Activated T-helper 2 cell treated with anti-CD3 and anti-CD28 coated beads, Interferon-gamma antibody, Interleukin-2, Interleukin-4, amounts not matched to agents 10 μg/mL and 5 μg/mL and 100 μg/mL, durations not matched to agents 14 hours and 24 hours and 36 hours (primary cell): ENCODE measurements at regions not wholly inside any gene's neighbourhood (a gene's known extent, or its start where the extent isn't known, plus 50 kb on each side); places are given as distances from the start of the nearest gene placed in this dataset.
"Not testable (repeated sequence)": the region's sequence is repeated elsewhere in the genome, so short reads cannot be mapped to it uniquely, and the experiment has no call there.

ENCODE experiments used
- DNase-seq: peaks from one replicate; pipeline ENCODE4 v3.0.0; 2021; ENCODE audit warnings: low spot score
- H3K27ac Mint-ChIP-seq: one replicate; pipeline ENCODE4 v1.8.0; 2021; ENCODE audit warnings: mixed read lengths
- H3K27me3 Mint-ChIP-seq: one replicate; pipeline ENCODE4 v1.8.0; 2021; ENCODE audit warnings: low read depth, mixed read lengths
- H3K36me3 Mint-ChIP-seq: one replicate; pipeline ENCODE4 v1.8.0; 2021; ENCODE audit warnings: low read depth, mixed read lengths
- H3K4me1 Mint-ChIP-seq: one replicate; pipeline ENCODE4 v1.8.0; 2021; ENCODE audit warnings: low read depth, mixed read lengths
- H3K4me3 Mint-ChIP-seq: one replicate; pipeline ENCODE4 v1.8.0; 2021; ENCODE audit warnings: low read depth, mild to moderate bottlenecking, moderate library complexity, mixed read lengths
- H3K9me3 Mint-ChIP-seq: one replicate; pipeline ENCODE4 v1.8.0; 2021; ENCODE audit warnings: mixed read lengths
- intact Hi-C: fragments of 100-400 bp; cut with micrococcal nuclease; formaldehyde crosslinking; loops from one replicate; pipeline ENCODE4 v1.15.1; 2023

DNA sequence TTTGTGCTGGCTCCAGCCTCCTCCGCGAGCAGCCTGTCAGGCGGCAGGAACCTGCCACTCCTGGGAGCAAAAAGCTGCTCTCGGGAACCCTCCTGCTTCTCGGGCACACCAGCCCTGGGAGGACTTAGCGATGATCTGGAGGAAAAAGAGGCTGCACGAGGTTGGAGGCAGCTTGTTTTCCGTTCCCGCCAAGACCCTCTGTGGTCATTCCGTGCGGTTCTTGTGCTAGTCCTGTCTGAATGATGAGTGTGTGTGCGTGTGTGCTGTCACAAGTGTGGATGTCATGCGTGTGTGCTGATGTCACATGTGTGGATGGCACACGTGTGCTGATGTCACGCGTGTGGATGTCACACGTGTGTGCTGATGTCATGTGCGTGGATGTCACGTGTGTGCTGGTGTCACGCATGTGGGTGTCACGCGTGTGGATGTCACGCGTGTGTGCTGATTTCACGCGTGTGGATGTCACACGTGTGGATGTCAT lies 150.0 kb downstream of the NPIPB11 start:
- DNase-seq: no peak
- Mint-ChIP-seq H3K4me3 (no peak overlapping the region), H3K4me1 (no peaks in the 10 kb centered on the region), H3K27ac (no peak overlapping the region), H3K36me3 (peaks cover 8% of the 10 kb centered on the region), H3K27me3 (no peaks in the 10 kb centered on the region), H3K9me3 (no peaks in the 10 kb centered on the region)
- intact Hi-C loops: no loop called here

DNA sequence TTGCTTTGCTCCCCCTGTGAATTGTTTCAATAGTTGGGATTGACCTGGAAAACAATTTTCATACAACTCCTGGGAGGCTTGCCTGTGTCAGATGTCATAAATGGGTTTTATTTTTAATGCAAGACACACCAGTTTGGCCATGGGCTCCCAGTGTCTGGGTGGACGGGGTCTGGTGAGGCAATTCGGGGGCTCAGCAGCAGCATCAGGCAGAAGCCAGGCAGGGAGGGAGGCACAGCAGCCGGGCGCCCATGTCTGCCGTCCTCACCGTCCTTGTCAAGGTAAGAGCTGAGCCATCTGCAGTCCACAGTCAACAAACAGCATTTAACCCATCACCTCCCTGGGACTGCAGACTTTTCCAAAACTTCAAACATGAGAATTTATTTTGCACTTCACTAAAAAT lies 150.6 kb downstream of the NPIPB11 start:
- H3K27ac Mint-ChIP-seq, DNase-seq, H3K4me3 Mint-ChIP-seq, H3K4me1 Mint-ChIP-seq, H3K36me3 Mint-ChIP-seq, H3K9me3 Mint-ChIP-seq, intact Hi-C loops, H3K27me3 Mint-ChIP-seq: not testable (repeated sequence)

DNA sequence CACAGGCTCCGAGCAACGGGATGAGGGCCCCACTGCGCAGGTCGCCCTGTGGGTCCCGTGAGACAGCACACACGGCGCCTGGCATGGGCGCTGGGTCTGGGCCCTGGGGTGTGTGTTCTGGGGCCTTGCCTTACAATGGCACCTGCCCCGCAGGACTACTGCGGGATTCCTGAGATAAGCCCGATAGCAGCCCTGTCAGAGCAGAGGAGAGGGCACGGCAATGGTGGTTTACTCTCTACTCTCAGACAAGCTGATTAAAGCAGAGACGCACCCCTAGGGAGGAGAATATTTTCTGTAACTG lies 151.1 kb downstream of the NPIPB11 start:
- not testable (repeated sequence) for DNase-seq

DNA sequence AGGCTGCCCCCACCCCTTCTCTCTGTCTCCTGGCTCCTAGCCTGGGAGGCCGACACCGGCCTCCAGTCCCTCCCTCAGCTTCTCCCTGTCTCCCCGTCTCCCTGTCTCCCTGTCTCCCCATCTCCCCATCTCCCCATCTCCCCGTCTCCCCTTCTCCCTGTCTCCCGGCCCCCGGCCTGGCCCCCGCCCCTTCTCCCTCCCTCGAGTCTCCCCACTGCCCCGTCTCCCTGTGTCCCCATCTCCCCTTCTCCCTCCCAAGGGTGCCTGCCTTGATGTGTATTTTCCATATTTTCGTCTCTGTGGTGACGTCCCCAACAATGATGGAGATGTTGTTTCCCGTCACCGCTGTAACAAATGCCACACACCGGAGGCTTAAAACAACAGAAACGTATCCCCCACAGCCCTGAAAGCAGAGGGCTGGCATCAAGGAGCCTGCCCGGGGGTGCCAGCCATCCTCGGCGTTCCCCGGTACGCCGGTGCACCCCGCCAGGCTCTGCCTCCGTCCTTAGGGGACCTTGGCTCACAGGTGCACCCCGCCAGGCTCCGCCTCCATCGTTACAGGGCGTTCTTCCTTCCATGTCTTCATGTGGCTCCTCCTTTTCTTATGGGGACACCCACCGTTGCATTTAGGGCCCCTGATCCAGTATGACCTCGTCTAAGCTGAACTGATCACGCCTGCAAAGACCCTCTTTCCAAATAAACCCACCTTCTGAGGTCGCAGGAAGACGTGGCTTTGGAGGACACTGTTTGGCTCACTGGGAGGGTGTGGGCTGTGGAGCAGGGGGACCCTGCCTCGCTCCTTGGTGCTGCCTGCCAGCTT lies 151.6 kb downstream of the NPIPB11 start:
- no peaks in the 10 kb centered on the region for H3K9me3 Mint-ChIP-seq
- no peak overlapping the region for H3K4me3 Mint-ChIP-seq
- intact Hi-C loops: no loop called here
- peaks cover 10% of the 10 kb centered on the region for H3K36me3 Mint-ChIP-seq
- H3K27me3 Mint-ChIP-seq: no peaks in the 10 kb centered on the region
- DNase-seq: no peak
- H3K27ac Mint-ChIP-seq: no peak overlapping the region
- H3K4me1 Mint-ChIP-seq: no peaks in the 10 kb centered on the region

More for the DNA sequence above, 151.1 kb downstream of the NPIPB11 start:
- H3K4me1 Mint-ChIP-seq, H3K27ac Mint-ChIP-seq, H3K36me3 Mint-ChIP-seq, intact Hi-C loops, H3K4me3 Mint-ChIP-seq, H3K27me3 Mint-ChIP-seq, H3K9me3 Mint-ChIP-seq: not testable (repeated sequence)

DNA sequence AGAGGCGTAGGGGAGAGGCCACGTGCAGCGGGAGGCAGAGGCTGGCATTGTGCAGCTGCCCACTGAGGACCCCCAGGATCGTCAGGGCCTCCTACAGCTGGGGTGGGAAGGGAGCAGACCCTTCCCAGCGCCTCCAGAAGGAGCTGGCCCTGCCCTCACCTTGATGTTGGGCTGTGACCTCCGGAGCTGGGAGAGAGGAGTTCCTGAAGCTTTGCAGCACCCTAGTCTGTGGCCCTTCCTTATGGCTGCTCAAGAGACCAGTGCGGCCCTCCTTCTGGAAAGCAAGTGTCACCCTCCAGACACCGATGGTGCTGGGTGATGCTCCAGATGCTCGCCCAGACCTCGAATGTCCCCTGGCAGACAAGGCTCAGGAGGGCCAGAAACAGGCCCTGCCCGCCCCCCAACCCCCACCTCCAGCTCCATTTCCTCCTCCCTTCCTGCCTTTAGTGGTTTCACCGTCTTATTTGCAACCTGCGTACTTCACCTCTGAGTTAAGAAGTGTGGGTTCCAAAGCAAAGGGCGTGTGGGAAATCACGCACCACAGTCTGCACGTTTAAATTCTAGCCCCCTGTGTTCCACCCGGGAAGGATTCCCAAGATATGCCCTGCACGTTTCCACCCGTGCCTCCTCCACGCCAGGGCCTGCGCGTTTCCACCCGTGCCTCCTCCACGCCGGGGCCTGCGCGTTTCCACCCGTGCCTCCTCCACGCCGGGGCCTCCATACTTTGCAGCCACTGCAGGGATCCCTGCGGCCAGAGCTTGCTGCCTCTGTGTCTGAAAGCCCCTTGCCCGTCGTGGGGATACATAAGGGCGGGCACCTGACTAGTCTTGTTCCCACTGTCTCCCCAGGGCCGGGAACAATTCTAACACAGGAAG lies 152.6 kb downstream of the NPIPB11 start:
- H3K36me3 Mint-ChIP-seq, H3K4me3 Mint-ChIP-seq, H3K27me3 Mint-ChIP-seq, H3K4me1 Mint-ChIP-seq, intact Hi-C loops, DNase-seq, H3K9me3 Mint-ChIP-seq, H3K27ac Mint-ChIP-seq: not testable (repeated sequence)

DNA sequence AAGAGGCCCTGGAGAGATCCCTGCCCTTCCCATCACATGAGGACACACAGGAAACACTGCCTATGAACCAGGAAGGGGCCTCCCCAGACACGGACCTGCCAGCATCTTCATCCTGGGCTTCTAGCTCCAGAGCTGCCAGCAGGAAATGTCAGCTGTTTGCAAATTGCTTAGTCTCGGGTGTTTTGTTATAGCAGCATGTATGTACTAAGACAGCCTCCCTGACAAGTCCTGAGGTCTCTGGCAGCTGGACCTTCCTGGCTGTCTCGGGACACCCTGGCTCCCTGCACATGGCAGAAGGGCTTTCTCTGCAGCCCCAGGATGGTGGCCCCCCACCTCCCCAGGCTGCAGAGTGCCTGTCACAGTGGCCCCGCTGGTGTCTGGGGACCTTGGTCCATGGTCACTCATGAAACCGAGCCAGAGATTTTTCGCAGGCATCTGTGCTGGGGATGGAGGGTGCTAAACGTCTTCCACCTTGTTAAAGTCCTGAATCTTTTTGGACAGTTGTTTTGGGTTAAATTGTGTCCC lies 153.4 kb downstream of the NPIPB11 start:
- H3K4me1 Mint-ChIP-seq, intact Hi-C loops, H3K9me3 Mint-ChIP-seq, DNase-seq, H3K27me3 Mint-ChIP-seq, H3K4me3 Mint-ChIP-seq, H3K27ac Mint-ChIP-seq: not testable (repeated sequence)
- peaks cover 12% of the 10 kb centered on the region for H3K36me3 Mint-ChIP-seq

DNA sequence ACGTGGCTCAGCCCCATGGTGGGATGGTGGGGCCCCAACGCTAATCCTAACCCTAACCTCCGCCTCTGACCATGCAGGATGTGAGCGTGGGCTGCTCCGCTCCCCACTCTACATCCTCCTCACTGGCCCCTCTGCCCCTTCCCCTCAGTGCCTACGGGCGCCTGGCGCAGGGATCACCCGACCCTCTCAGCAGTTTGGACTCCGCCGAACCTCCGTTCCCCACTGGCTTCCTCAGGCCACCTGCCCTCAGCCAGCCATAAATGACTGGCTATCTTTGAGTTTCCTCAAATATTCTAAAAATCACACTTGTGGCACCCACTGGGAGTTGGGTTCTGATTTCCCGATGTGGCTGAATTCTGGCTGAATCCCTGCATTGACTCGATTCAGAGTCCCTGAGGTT lies 154.2 kb downstream of the NPIPB11 start:
- peaks cover 14% of the 10 kb centered on the region for H3K36me3 Mint-ChIP-seq
- H3K27ac Mint-ChIP-seq, H3K4me1 Mint-ChIP-seq, H3K27me3 Mint-ChIP-seq, DNase-seq, H3K4me3 Mint-ChIP-seq, H3K9me3 Mint-ChIP-seq, intact Hi-C loops: not testable (repeated sequence)

DNA sequence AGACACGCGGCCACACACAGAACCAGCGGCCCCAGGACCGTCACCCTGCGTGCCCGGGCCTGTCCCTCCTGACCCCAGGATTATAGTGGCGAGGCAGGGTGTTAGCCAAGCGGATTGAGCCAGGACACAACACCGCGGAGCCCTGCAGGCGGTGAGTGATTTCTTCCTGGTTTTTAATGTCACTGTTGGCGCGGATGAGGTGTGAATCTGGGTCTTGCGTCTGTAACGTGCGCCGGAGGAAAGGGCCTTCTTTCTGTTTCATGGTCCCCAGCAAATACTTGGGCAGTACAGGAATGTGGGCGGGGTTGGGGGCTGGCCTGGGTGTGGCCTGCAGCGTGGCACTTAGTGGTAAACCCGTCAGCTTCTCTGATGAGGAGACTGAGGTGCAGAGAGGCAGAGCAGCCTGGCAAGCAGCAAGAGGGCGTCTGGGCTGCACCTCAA lies 154.9 kb downstream of the NPIPB11 start:
- peaks cover 21% of the 10 kb centered on the region for H3K36me3 Mint-ChIP-seq
- H3K4me1 Mint-ChIP-seq, H3K27ac Mint-ChIP-seq, H3K27me3 Mint-ChIP-seq, DNase-seq, H3K9me3 Mint-ChIP-seq, intact Hi-C loops, H3K4me3 Mint-ChIP-seq: not testable (repeated sequence)

DNA sequence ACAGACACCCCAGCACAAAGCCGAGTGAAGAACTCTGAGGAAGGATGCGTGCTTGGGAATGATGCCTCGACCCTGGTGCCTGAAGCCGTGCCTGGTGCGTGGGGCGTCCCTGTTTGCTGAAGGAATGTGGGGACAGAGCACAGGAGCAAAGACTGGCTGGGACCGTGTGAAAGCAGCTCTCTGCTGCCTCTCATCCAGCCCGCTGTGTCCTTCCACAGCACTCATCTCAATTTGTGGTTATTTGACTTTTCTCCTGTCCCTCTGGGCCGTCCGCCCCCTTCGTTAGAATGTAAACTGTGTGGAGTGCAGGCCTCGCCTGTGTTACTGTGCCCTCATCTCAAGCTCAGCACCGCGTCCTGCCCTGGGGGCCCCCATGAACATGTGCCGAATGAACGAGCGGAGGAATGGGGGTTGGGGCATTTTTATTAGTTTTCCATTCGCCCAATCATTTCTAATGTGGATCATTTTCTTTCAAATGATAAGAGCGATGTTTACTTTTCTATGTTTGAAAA lies 155.5 kb downstream of the NPIPB11 start:
- intact Hi-C loops: not testable (repeated sequence)
- peaks cover 15% of the 10 kb centered on the region for H3K9me3 Mint-ChIP-seq

DNA sequence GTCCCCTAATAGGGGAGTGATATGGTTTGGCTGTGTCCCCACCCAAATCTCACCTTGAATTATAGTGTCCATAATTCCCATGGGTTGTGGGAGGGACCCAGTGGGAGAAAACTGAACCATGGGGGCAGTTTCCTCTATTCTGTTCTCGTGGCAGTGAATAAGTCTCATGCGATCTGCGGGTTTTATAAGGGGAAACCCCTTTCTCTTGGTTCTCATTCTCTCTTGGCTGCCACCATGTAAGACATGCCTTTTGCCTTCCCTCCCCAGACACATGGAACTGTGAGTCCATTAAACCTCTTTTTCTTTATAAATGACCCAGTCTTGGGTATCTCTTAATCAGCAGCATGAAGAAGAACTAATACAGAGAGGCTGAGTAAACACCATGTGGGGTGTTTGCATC lies 156.0 kb downstream of the NPIPB11 start:
- H3K36me3 Mint-ChIP-seq: peaks cover 29% of the 10 kb centered on the region
- H3K27me3 Mint-ChIP-seq, H3K4me3 Mint-ChIP-seq, DNase-seq, H3K27ac Mint-ChIP-seq, H3K4me1 Mint-ChIP-seq, intact Hi-C loops: not testable (repeated sequence)
- peaks cover 15% of the 10 kb centered on the region for H3K9me3 Mint-ChIP-seq

More for the DNA sequence above, 155.5 kb downstream of the NPIPB11 start:
- H3K4me3 Mint-ChIP-seq, H3K27me3 Mint-ChIP-seq, H3K4me1 Mint-ChIP-seq, H3K27ac Mint-ChIP-seq, DNase-seq: not testable (repeated sequence)
- peaks cover 26% of the 10 kb centered on the region for H3K36me3 Mint-ChIP-seq

DNA sequence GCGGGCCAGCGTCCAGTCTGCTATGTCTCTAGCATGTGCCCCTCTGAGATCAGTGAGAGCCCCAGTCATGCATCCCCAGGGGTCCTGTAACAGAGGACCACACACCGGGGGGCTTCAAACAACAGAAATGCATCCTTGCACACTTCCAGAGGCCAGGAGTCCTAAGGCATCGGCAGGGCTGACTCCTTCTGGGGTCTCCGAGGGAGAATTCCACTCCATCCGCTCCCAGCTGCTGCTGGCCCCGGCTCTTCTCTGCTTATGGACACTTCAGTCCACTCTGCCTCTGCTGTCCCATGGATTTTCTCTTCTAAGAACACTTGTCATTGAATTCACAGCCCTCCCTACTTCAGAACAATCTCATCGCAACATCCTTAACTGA lies 157.6 kb downstream of the NPIPB11 start:
- Mint-ChIP-seq H3K36me3 (peaks cover 29% of the 10 kb centered on the region), H3K9me3 (peaks cover 15% of the 10 kb centered on the region)
- DNase-seq, H3K27me3 Mint-ChIP-seq, H3K27ac Mint-ChIP-seq, H3K4me3 Mint-ChIP-seq, H3K4me1 Mint-ChIP-seq, intact Hi-C loops: not testable (repeated sequence)

DNA sequence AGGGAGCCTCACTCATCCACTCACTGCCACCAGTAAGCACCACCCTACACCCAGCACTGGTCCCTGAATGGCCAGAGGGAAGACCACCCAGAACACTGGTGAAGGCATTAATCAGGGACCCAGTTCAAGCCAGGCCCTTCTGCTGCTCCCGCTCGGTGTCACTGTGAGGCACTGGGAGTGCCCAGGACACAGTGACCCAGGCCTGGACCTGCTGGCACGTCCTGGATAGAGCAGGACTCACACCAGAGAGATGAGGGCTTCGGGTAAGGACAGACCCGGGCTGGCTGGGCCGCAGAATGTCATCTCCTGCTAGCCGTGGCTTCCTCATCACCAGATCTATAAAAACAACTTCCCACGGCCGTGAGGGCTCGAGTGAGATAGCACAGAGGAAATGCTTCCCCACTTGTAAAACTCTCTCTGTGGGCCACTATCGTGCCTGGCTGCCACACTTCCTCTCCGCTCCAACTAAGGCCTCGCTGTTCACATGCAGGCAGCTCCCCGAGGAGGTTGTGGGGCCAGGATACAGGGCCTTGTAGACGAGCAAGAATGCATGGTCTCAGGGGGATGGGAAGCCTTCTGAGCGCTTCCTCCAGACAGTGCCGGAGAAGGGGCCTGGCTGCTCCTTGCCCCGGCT lies 158.1 kb downstream of the NPIPB11 start:
- DNase-seq, intact Hi-C loops, H3K4me3 Mint-ChIP-seq: not testable (repeated sequence)

More for the DNA sequence above, 158.1 kb downstream of the NPIPB11 start:
- Mint-ChIP-seq H3K9me3 (peaks cover 15% of the 10 kb centered on the region), H3K36me3 (peaks cover 29% of the 10 kb centered on the region)
- H3K27me3 Mint-ChIP-seq, H3K27ac Mint-ChIP-seq, H3K4me1 Mint-ChIP-seq: not testable (repeated sequence)
